Activated CD4-positive, alpha-beta T cell treated with anti-CD3 and anti-CD28 coated beads, Interleukin-2, amount 10 ng/mL, durations not matched to agents 7 days and 5 days (primary cell): ENCODE measurements at regions not wholly inside any gene's neighbourhood (a gene's known extent, or its start where the extent isn't known, plus 50 kb on each side); places are given as distances from the start of the nearest gene placed in this dataset.

ENCODE experiments used
- CTCF ChIA-PET: fragments of 350-600 bp; sonication (Branson Sonifier 250); formaldehyde crosslinking; loops from one replicate; lab custom pipeline; 2021; ENCODE audit warnings: antibody characterized with exemption; lab: Charles Lee
- POLR2A ChIA-PET: fragments of 350-600 bp; sonication (Branson Sonifier 250); formaldehyde crosslinking; loops from one replicate; lab custom pipeline; 2021; ENCODE audit warnings: antibody characterized with exemption; lab: Charles Lee
- DNase-seq: peaks from one replicate; pipeline ENCODE4 v3.0.0-alpha.2; 2020
- H3K27ac Mint-ChIP-seq: one replicate; pipeline ENCODE4 v1.8.0; 2021; ENCODE audit warnings: mild to moderate bottlenecking, moderate library complexity, mixed read lengths
- H3K27me3 Mint-ChIP-seq: one replicate; pipeline ENCODE4 v1.8.0; 2021; ENCODE audit warnings: mixed read lengths
- H3K36me3 Mint-ChIP-seq: one replicate; pipeline ENCODE4 v1.8.0; 2021; ENCODE audit warnings: low read depth, mixed read lengths
- H3K4me1 Mint-ChIP-seq: one replicate; pipeline ENCODE4 v1.8.0; 2021; ENCODE audit warnings: mixed read lengths
- H3K4me3 Mint-ChIP-seq: one replicate; pipeline ENCODE4 v1.8.0; 2021; ENCODE audit warnings: mild to moderate bottlenecking, moderate library complexity, mixed read lengths
- H3K9me3 Mint-ChIP-seq: one replicate; pipeline ENCODE4 v1.8.0; 2021; ENCODE audit warnings: mixed read lengths

DNA sequence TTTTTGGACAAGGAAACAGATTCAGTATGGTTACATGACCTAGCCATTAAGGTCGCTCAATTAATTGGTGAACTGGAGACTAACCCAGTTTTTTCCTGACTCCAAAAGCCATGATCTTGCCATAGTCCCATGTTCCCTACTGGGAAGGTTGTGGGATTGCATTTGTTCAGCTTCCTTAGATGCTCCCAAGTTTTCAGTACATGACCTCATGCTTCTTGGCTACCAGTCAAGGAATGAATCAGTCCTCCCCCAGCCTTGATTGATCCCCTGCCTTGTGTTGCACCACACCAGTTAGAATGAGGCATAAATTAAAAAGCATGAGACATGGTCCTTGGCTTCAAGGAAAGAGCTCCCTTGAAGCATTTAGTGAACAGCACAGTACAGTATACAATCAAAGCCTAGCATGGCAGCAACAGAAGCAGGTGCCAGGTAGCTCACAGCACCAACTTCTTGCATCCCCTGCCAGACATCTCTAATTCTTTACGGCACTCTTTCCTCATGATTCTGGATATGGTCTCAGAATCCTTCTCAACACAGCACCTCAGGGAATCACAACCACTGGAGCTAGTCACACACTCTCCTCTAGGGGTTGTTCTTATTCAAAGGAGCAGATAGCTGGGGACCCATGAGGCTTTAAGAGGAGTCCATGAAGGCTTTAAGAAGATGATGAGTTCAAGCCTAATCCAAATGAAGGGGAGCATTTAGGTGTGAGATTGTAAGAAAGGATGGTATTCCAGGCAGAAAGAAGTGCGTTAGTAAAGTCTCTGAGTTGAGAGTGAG, 295.5 kb upstream of the CLINT1 start:
- Mint-ChIP-seq H3K27me3 (no peaks in the 10 kb centered on the region), H3K9me3 (no peaks in the 10 kb centered on the region), H3K27ac (no peak overlapping the region), H3K36me3 (no peaks in the 10 kb centered on the region), H3K4me1 (no peaks in the 10 kb centered on the region), H3K4me3 (no peak overlapping the region)
- DNase-seq: no peak
- CTCF ChIA-PET: no interaction called here
- POLR2A ChIA-PET: no interaction called here

DNA sequence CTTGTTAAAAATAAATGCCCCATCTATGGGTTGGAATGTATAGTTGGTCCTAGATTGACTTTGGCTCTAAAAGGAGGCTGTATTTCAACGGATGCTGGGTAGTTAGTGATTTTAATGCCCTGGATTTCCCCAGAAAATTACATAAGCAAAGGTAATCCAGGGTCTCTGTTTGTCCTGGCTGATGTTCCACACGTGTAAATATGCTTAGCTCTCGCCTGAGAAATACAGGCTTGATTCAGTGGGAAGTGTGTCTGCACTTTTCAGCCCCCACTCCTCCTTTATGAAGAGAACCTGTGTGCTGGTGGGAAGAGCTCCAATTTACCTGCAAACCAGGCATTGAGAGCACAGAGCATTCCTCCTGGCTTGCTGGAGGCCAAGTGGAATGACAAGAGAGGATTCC, 294.6 kb upstream of the CLINT1 start:
- DNase-seq: no peak
- Mint-ChIP-seq H3K9me3 (no peaks in the 10 kb centered on the region), H3K4me3 (no peak overlapping the region), H3K27me3 (no peaks in the 10 kb centered on the region), H3K4me1 (no peaks in the 10 kb centered on the region), H3K27ac (no peak overlapping the region), H3K36me3 (no peaks in the 10 kb centered on the region)
- CTCF ChIA-PET: no interaction called here
- POLR2A ChIA-PET: no interaction called here

DNA sequence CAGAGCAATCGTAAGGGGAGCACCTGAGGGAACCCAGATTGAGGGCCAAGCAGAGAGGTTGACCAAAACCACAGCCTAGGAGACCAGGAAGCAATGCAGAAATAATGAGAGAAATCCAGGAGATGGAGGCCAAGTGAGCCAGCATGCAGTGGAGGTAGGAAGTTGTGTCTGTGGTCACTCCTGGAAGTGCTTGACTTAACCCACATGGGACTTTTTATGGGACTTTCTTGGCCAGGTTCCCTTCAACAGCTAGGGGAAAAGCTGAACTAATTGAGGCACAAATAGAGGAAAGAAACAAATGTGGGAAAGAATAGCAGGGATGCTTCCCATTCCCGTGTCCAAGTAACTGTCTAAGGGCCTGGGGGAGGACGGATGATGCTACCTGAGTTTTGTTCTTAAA, 293.2 kb upstream of the CLINT1 start:
- H3K4me1 Mint-ChIP-seq: no peaks in the 10 kb centered on the region
- no peaks in the 10 kb centered on the region for H3K9me3 Mint-ChIP-seq
- H3K36me3 Mint-ChIP-seq: no peaks in the 10 kb centered on the region
- ChIA-PET CTCF (no interaction called here), POLR2A (no interaction called here)
- no peak overlapping the region for H3K4me3 Mint-ChIP-seq
- no peak for DNase-seq
- H3K27me3 Mint-ChIP-seq: no peaks in the 10 kb centered on the region
- no peak overlapping the region for H3K27ac Mint-ChIP-seq

DNA sequence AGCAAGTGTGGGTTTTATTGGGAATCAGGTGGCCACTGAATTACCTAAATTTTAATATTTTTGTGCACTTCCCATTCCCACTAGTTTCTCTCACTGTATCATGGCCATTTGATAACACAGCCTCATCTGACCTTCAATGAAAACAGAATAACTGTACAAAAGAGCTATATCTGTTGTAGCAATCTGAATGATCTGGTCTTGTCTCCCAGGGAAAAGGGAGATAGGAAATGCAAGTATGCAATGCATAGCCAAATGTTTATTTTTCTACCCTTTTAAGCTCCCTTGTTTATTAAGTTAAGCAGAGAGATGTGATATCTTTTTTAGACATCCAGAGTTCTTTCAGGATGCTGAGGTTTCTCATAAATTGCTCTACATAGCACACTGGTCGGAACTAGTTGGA, 288.3 kb upstream of the CLINT1 start:
- CTCF ChIA-PET: no interaction called here
- H3K27me3 Mint-ChIP-seq: no peaks in the 10 kb centered on the region
- POLR2A ChIA-PET: no interaction called here
- H3K27ac Mint-ChIP-seq: no peak overlapping the region
- no peaks in the 10 kb centered on the region for H3K9me3 Mint-ChIP-seq
- DNase-seq: no peak
- H3K4me3 Mint-ChIP-seq: no peak overlapping the region
- H3K36me3 Mint-ChIP-seq: no peaks in the 10 kb centered on the region
- H3K4me1 Mint-ChIP-seq: no peaks in the 10 kb centered on the region

DNA sequence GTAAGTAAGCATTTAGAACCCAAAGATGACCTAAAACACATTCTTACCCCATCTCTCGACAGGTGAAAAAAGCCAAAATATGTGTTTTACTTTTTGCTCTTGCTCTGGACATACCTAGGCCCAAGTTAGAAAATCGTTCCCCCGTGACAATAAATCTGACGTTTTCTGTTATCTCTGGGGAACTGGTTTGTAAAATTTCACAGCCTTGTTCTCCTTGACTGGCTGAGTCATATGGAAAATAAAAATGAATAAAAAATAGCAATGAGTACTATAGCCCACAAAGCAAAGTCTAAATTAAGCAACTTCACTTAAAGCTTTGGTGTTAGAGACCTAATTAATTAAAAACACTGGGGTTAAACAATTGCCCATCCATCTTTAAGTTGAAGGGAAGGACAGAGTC, 286.9 kb upstream of the CLINT1 start:
- no peaks in the 10 kb centered on the region for H3K4me1 Mint-ChIP-seq
- POLR2A ChIA-PET: no interaction called here
- H3K4me3 Mint-ChIP-seq: no peak overlapping the region
- H3K9me3 Mint-ChIP-seq: no peaks in the 10 kb centered on the region
- H3K36me3 Mint-ChIP-seq: no peaks in the 10 kb centered on the region
- no peak for DNase-seq
- H3K27me3 Mint-ChIP-seq: no peaks in the 10 kb centered on the region
- no peak overlapping the region for H3K27ac Mint-ChIP-seq
- CTCF ChIA-PET: no interaction called here

DNA sequence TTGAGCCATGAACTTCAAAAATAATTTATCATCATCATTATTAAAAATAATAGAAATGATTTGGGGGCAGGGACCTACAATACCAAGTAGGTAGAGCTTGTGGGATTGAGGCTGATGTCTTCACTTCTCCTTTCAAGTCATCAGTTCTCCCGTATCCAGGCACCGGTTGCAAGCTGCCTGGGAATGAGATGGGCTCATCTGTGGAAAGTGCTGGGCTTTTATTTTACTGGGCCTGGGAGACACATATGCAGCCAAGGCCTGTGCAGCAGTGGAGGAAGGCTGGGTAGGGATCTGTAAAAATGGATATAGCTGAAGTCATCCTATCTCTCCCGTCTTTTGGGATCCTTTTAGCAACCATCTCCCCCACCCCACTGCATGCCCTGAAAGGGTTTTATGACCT, 284.1 kb upstream of the CLINT1 start:
- H3K36me3 Mint-ChIP-seq: no peaks in the 10 kb centered on the region
- no peak overlapping the region for H3K4me3 Mint-ChIP-seq
- H3K27me3 Mint-ChIP-seq: no peaks in the 10 kb centered on the region
- H3K4me1 Mint-ChIP-seq: no peaks in the 10 kb centered on the region
- ChIA-PET CTCF (no interaction called here), POLR2A (no interaction called here)
- no peak overlapping the region for H3K27ac Mint-ChIP-seq
- no peaks in the 10 kb centered on the region for H3K9me3 Mint-ChIP-seq
- DNase-seq: no peak

DNA sequence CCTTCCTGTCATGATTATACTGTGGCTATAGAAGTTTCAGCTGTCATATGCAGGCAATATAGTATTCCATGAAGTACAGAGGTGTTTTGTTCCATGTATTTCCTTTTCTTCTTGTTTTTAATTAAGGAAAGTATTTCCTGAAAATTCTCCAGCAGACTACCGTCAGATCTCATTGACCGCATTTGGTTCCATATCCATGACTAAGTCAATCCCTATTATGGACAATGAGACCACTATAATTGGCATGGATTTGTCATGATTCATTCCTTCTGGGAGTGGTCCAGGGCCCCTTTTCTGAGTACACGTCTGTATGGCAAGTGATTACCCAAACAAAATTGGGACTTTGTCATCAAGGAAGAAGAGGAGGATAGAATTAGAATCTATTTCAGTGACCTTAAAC, 283.2 kb upstream of the CLINT1 start:
- Mint-ChIP-seq H3K36me3 (no peaks in the 10 kb centered on the region), H3K27me3 (no peaks in the 10 kb centered on the region), H3K27ac (no peak overlapping the region), H3K4me3 (no peak overlapping the region), H3K4me1 (no peaks in the 10 kb centered on the region), H3K9me3 (no peaks in the 10 kb centered on the region)
- DNase-seq: no peak
- POLR2A ChIA-PET: no interaction called here
- CTCF ChIA-PET: no interaction called here

DNA sequence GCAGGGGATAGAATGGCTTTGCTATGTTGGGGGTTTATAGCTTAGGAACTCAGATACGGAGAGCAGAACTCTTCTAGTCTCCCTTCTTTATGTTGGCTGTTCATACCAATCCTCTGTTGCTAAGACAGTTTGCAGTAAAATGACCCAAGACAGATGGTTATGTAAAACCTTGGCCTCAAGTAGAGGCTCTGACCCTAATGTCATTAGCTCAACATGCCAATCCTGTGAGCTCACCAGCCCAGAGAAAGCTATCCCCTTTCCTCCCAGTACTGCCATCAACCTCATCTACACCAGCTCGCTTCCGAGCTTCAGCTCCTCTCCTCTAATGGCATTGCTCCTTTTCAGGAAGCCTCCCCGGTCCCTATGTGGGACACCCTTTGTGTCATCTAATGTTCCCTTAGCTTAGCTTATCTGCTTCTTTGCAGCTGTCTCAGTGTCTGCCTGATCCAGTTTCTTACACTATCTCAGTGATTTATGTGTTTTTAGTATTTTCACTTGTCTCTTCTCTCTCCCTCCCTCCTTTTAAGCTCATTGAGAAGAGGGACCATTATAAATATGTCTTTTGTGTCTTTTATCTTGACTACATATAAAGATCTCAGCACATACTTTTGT, 281.3 kb upstream of the CLINT1 start:
- Mint-ChIP-seq H3K9me3 (no peaks in the 10 kb centered on the region), H3K27ac (no peak overlapping the region), H3K4me3 (no peak overlapping the region), H3K27me3 (no peaks in the 10 kb centered on the region), H3K36me3 (no peaks in the 10 kb centered on the region), H3K4me1 (no peaks in the 10 kb centered on the region)
- DNase-seq: no peak
- POLR2A ChIA-PET: no interaction called here
- CTCF ChIA-PET: interaction anchor here (1.1 kb wide), 1 partner anchor 65 kb away, joined by 3 read pairs; no protein-coding TSS in a partner anchor

DNA sequence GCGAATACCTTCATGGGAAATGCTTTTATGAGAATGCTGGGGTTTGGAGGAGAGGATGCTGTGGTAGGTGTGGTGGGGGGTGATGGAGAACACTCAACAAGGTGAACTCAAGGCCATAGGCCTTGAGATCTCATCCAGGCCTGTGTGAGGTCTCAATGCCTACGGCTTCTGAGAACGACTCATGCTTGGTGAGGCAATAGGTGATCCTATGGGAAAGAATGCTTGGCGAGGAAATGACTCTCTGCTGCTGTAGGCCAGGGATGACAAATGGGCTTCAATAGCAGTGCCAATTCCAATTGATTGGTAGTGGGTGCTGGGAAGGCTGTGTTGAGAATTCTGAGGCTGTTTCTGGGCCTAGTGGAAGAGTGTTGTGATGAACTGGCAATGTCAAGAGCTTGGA, 280.2 kb upstream of the CLINT1 start:
- Mint-ChIP-seq H3K36me3 (no peaks in the 10 kb centered on the region), H3K27ac (no peak overlapping the region), H3K9me3 (no peaks in the 10 kb centered on the region), H3K4me3 (no peak overlapping the region), H3K27me3 (no peaks in the 10 kb centered on the region), H3K4me1 (no peaks in the 10 kb centered on the region)
- ChIA-PET POLR2A (no interaction called here), CTCF (interaction anchor here (1.1 kb wide), 1 partner anchor 64 kb away, joined by 3 read pairs; no protein-coding TSS in a partner anchor)
- no peak for DNase-seq

DNA sequence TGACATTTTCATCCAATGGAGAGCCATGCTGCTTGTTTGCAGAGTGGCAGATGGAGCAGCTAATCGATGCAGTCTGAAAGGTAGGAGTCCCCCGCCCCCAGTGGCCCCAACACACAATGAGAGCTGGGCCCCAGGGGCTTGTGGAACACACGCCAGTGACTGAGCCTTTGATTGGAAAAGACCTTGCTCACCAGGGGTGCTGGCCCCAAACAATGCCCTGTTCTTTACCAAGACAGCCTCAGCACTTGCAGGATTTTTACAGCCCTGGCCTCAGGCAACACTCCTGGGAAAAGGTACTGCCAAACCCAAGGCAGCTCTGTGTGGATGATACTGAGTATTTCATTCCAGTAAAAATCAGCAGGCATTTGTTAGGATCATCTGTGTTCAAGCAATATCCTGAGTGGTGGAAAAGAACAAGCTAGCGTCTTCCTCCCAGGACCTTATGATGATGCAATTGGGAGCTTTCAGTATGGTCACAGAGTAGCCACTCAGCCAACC, 276.8 kb upstream of the CLINT1 start:
- ChIA-PET POLR2A (no interaction called here), CTCF (no interaction called here)
- Mint-ChIP-seq H3K27ac (no peak overlapping the region), H3K36me3 (no peaks in the 10 kb centered on the region), H3K4me1 (no peaks in the 10 kb centered on the region), H3K27me3 (no peaks in the 10 kb centered on the region), H3K9me3 (no peaks in the 10 kb centered on the region), H3K4me3 (no peak overlapping the region)
- no peak for DNase-seq

DNA sequence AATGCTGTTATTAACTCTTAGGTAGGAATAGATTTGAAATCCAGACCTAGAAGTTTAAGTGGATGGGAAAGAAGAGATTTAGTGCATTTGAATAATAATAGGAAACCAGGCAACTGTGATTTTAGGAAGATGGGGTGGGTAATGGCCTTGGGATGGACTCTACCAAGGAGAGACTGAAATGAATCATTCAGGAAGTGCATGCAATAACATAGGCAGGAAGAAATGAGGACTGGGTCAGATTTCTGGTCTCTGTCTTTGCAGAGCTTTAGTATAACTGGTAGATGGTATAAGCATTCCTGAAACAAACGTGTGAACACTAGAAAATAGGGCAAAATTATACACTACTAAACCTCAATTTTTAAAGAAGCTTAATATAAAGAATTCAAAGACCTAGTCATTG, 274.4 kb upstream of the CLINT1 start:
- ChIA-PET POLR2A (no interaction called here), CTCF (no interaction called here)
- no peak overlapping the region for H3K4me3 Mint-ChIP-seq
- H3K4me1 Mint-ChIP-seq: no peaks in the 10 kb centered on the region
- no peak overlapping the region for H3K27ac Mint-ChIP-seq
- no peaks in the 10 kb centered on the region for H3K9me3 Mint-ChIP-seq
- H3K36me3 Mint-ChIP-seq: no peaks in the 10 kb centered on the region
- no peak for DNase-seq
- no peaks in the 10 kb centered on the region for H3K27me3 Mint-ChIP-seq

DNA sequence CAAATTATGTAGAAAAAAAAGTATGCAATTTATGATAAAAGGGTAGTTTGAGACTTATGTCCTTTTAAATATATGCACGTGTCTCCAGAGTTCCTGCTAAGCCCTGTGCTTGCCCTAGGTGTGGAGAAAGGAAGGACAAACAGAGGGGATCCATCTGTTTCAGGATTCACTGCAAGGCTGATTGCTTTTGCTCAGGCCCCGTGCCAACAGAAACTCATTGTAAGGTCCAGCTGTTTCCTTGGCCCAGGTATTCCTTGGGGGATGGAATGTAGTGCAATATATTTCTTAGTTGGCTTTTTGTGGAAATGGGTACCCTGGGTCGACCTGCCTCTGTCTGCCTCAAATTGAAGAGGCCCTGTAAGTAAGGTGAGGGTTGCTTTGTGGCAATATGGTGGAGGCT, 268.6 kb upstream of the CLINT1 start:
- Mint-ChIP-seq H3K4me3 (no peak overlapping the region), H3K27me3 (peaks cover 4% of the 10 kb centered on the region), H3K9me3 (no peaks in the 10 kb centered on the region), H3K36me3 (no peaks in the 10 kb centered on the region), H3K27ac (no peak overlapping the region), H3K4me1 (no peaks in the 10 kb centered on the region)
- POLR2A ChIA-PET: no interaction called here
- CTCF ChIA-PET: no interaction called here
- DNase-seq: no peak

DNA sequence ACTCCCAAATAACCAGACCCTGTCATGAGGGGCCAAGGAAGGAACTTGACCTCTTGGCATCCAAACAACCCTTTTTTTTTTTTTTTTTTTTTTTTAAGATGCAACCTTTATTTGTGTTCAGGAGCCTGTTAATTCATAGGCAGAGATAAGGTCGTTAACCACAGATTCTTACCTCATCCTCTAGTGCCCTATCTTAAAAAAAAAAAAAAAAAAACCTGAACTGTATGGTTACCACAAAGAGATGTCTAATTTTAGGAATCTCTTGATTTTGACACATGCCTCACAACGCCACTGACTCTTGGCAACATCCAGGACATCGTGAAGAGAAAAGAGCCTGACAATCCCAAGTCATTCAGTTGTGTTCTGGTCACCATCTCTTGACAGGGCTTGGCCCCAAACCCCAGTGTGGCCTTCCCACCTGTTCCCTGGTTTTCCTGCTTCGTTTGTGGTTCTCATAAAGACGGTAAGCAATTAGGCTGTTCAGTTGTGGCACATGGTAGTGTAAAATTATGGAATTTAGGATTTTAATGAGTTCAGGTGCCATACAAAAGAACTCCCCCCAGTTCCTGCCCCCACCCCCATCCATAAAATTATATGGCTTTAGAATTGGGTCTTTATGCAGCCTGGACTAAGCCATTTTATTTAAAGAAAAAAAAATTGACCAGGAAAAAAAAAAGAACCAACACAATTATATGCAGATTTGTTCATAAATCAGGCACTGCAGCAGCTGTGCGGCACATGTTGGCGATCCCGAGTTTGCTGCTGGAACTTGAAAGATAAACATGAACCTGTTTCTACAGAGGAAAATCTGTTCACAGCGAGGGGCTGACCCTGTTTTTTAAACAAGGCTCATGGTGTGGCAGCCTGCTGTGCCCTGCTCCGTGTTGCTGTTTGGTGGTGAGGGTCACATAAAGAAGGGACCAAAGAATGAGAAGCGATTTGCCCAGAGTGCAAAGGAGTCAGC, 267.8 kb upstream of the CLINT1 start:
- Mint-ChIP-seq H3K27me3 (peaks cover 4% of the 10 kb centered on the region), H3K9me3 (no peaks in the 10 kb centered on the region), H3K4me1 (no peaks in the 10 kb centered on the region), H3K27ac (no peak overlapping the region), H3K4me3 (no peak overlapping the region), H3K36me3 (no peaks in the 10 kb centered on the region)
- POLR2A ChIA-PET: no interaction called here
- CTCF ChIA-PET: no interaction called here
- no peak for DNase-seq
